ENCODE measurements at regions not wholly inside any gene's neighbourhood (a gene's known extent, or its start where the extent isn't known, plus 50 kb on each side); places are given as distances from the start of the nearest gene placed in this dataset.

- TF ChIP-seq CTCF (conservative IDR thresholded peaks at IDR 0.05 in 1 of 2, IDR thresholded peaks at IDR 0.05 in 1 of 2; ENCODE audit: low read depth in 1 of 2, low read length in 2 of 2) (no peak), EZH2 (IDR thresholded peaks at IDR 0.05; ENCODE audit: low read length, missing control alignments) (no peak)
Measured at GRCh38 chr7:67599331-67600062, 602.9 kb downstream of the TYW1 start.

Measured in fibroblast of lung (primary cell).